ENCODE measurements at regions not wholly inside any gene's neighbourhood (a gene's known extent, or its start where the extent isn't known, plus 50 kb on each side); places are given as distances from the start of the nearest gene placed in this dataset.

DNA sequence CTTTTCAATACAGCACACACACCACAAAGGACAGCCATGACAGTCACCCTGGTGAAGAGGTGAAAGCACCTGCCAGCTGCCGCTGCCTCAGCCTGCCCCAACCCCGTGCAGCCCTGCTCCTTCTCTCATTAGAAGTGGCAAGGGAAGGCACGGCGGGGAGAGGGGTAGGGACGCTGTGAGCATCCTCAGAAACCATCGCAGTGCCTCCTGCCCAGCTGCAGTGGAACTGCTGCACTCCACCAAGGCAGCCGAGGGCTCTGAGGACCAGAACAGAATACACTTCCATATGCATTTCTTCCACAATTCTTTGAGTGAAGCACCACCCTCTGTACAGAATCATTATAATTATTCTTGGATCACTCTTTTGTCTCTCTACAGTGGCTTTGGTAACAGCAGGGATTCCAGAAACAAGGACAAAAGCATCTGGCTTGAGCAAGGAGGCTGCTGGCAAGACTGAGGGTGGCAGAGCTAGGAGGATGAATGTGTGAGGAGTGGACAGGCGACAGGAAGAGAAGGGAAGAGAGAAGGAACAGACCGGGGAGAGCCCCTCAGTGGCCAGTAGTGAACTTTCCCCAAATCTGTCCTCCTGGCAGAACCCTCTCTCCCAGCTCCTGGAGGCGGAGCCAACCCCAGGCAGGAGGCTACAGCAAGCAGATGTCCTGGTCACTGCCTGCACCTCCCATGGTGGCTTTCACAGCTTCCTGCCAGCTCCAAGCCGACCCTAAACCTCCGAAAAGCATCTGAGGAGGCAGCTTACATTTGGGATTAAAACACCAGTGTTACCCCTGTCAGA is 73.2 kb downstream of the MTNR1A start:
- H3K27me3 ChIP-seq (replicated peaks; ENCODE audit: insufficient read depth, low read depth, low read length, poor library complexity), result no peaks in the 10 kb centered on the region
- no peaks in the 10 kb centered on the region for H3K9me3 ChIP-seq (ENCODE audit: low read depth, low read length, poor library complexity, severe bottlenecking)
- ChIA-PET POLR2A (ENCODE audit: low non-redundant PET) (no interaction called here), CTCF (no interaction called here)
- H3K36me3 ChIP-seq (ENCODE audit: insufficient read depth, low read length, poor library complexity, severe bottlenecking), result no peaks in the 10 kb centered on the region
- H3K4me3 ChIP-seq (ENCODE audit: low read depth, low read length, poor library complexity, severe bottlenecking), result no peak overlapping the region
- TF ChIP-seq EZH2 (IDR thresholded peaks at IDR 0.05; ENCODE audit: borderline replicate concordance, low read depth, low read length, poor library complexity, severe bottlenecking), result no peak
- TF ChIP-seq, protein P1, sequence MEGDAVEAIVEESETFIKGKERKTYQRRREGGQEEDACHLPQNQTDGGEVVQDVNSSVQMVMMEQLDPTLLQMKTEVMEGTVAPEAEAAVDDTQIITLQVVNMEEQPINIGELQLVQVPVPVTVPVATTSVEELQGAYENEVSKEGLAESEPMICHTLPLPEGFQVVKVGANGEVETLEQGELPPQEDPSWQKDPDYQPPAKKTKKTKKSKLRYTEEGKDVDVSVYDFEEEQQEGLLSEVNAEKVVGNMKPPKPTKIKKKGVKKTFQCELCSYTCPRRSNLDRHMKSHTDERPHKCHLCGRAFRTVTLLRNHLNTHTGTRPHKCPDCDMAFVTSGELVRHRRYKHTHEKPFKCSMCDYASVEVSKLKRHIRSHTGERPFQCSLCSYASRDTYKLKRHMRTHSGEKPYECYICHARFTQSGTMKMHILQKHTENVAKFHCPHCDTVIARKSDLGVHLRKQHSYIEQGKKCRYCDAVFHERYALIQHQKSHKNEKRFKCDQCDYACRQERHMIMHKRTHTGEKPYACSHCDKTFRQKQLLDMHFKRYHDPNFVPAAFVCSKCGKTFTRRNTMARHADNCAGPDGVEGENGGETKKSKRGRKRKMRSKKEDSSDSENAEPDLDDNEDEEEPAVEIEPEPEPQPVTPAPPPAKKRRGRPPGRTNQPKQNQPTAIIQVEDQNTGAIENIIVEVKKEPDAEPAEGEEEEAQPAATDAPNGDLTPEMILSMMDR (conservative IDR thresholded peaks at IDR 0.05; ENCODE audit: low read depth, low read length), result 0 out of 2 replicates have a peak, but pooled peaks have one; percentile 21
- no peak for DNase-seq (ENCODE audit: low spot score)
- no TSS peak for BruUV-seq (replicated peaks)
- H3K27ac ChIP-seq (ENCODE audit: low read depth, low read length, poor library complexity, severe bottlenecking), result no peak overlapping the region
- intact Hi-C loops (cut with micrococcal nuclease; ENCODE audit: unreplicated experiment), result no loop called here
- peaks cover 25% of the 10 kb centered on the region for H3K4me1 ChIP-seq (ENCODE audit: insufficient read depth, low read length, poor library complexity, severe bottlenecking)

DNA sequence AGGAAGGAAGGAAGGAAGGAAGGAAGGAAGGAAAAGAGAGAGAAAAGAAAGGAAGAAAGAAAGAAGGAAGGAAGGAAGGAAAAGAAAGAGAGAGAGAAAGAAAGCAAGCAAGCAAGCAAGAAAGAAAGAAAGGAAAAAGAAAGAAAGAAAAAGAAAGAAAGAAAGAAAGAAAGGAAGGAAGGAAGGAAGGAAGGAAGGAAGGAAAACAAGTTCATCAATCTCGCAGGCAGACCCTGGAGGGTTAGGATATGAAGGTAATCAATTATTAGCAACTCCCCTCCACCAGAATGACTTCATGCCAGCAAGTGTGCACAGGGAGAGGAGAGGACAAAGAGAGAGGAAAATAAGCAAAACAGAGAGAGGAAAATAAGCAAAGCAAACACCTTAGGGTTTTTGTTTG is 80.2 kb downstream of the MTNR1A start:
- DNase-seq (ENCODE audit: low spot score), result no peak
- Histone ChIP-seq H3K4me1 (ENCODE audit: insufficient read depth, low read length, poor library complexity, severe bottlenecking) (no peaks in the 10 kb centered on the region), H3K9me3 (ENCODE audit: low read depth, low read length, poor library complexity, severe bottlenecking) (no peaks in the 10 kb centered on the region), H3K4me3 (ENCODE audit: low read depth, low read length, poor library complexity, severe bottlenecking) (no peak overlapping the region), H3K36me3 (ENCODE audit: insufficient read depth, low read length, poor library complexity, severe bottlenecking) (no peaks in the 10 kb centered on the region), H3K27me3 (replicated peaks; ENCODE audit: insufficient read depth, low read depth, low read length, poor library complexity) (no peaks in the 10 kb centered on the region), H3K27ac (ENCODE audit: low read depth, low read length, poor library complexity, severe bottlenecking) (no peak overlapping the region)
- intact Hi-C loops (cut with micrococcal nuclease; ENCODE audit: unreplicated experiment), result no loop called here
- ChIA-PET CTCF (no interaction called here), POLR2A (ENCODE audit: low non-redundant PET) (no interaction called here)
- TF ChIP-seq EZH2 (IDR thresholded peaks at IDR 0.05; ENCODE audit: borderline replicate concordance, low read depth, low read length, poor library complexity, severe bottlenecking), result no peak
- TF ChIP-seq, protein P1 (conservative IDR thresholded peaks at IDR 0.05; ENCODE audit: low read depth, low read length), result no peak
- BruUV-seq (replicated peaks), result no TSS peak

DNA sequence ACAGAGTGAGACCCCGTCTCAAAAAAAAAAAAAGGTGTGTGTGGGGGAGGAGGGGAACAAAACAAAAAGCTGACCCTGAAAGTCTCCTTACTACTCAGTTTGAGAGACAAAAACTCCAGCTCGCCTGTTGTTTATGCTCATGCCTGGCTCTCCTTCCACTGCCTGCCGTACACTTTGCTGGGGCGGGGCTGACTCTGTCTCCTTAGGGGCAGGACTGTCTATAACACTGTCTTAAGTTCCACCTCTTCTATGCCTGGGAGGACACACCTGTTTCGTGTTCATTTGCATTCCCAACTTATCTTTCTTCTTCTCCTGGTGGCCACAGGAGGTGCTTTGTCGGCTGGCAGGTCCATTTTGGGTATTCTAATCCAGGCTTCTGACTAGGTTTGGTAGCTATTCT is 81.4 kb downstream of the MTNR1A start:
- DNase-seq (ENCODE audit: low spot score), result no peak
- intact Hi-C loops (cut with micrococcal nuclease; ENCODE audit: unreplicated experiment), result loop anchor here (2.0 to 5.0 kb wide), 3 partner anchors 78 to 248 kb away; partner anchors contain the start of gene FAT1
- BruUV-seq (replicated peaks), result no TSS peak
- no peaks in the 10 kb centered on the region for H3K36me3 ChIP-seq (ENCODE audit: insufficient read depth, low read length, poor library complexity, severe bottlenecking)
- H3K4me1 ChIP-seq (ENCODE audit: insufficient read depth, low read length, poor library complexity, severe bottlenecking), result no peaks in the 10 kb centered on the region
- H3K4me3 ChIP-seq (ENCODE audit: low read depth, low read length, poor library complexity, severe bottlenecking), result no peak overlapping the region
- ChIA-PET CTCF (interaction anchor here (0.6 kb wide), 1 partner anchor 942 kb away, joined by 3 read pairs; no protein-coding TSS in a partner anchor), POLR2A (ENCODE audit: low non-redundant PET) (interaction anchor here (0.6 kb wide), 1 partner anchor 1644 kb away, joined by 3 read pairs; no protein-coding TSS in a partner anchor)
- no peak overlapping the region for H3K27ac ChIP-seq (ENCODE audit: low read depth, low read length, poor library complexity, severe bottlenecking)
- H3K27me3 ChIP-seq (replicated peaks; ENCODE audit: insufficient read depth, low read depth, low read length, poor library complexity), result no peaks in the 10 kb centered on the region
- no peaks in the 10 kb centered on the region for H3K9me3 ChIP-seq (ENCODE audit: low read depth, low read length, poor library complexity, severe bottlenecking)
- TF ChIP-seq, protein P1 (conservative IDR thresholded peaks at IDR 0.05; ENCODE audit: low read depth, low read length), result no peak
- no peak for TF ChIP-seq EZH2 (IDR thresholded peaks at IDR 0.05; ENCODE audit: borderline replicate concordance, low read depth, low read length, poor library complexity, severe bottlenecking)

Data from A673 (cell line).